SK-N-SH (cell line): ENCODE measurements at regions not wholly inside any gene's neighbourhood (a gene's known extent, or its start where the extent isn't known, plus 50 kb on each side); places are given as distances from the start of the nearest gene placed in this dataset.

Experiments used
- CTCF ChIP-seq: fragments of 200-600 bp; sonication (generic); IDR thresholded peaks from 2 replicates; pipeline ENCODE4 v1.6.1; 2017; ENCODE audit warnings: antibody characterized with exemption, mild to moderate bottlenecking, moderate library complexity
- FOXM1 ChIP-seq: IDR thresholded peaks from 2 replicates; pipeline ENCODE4 v1.4.0; 2012; ENCODE audit warnings: low read depth, mild to moderate bottlenecking
- GATA2 ChIP-seq: sonication (generic); formaldehyde crosslinking; IDR thresholded peaks from 2 replicates; pipeline ENCODE4 v1.5.0; 2020; ENCODE audit warnings: mild to moderate bottlenecking, missing genetic modification reagents
- JUND ChIP-seq: IDR thresholded peaks from 2 replicates; pipeline ENCODE4 v1.4.0; 2012
- POLR2AphosphoS5 ChIP-seq: IDR thresholded peaks from 2 replicates; pipeline ENCODE4 v1.6.1; 2012; ENCODE audit warnings: low read depth, low read length
- REST ChIP-seq: IDR thresholded peaks from 2 replicates; pipeline ENCODE4 v1.6.1; 2012; ENCODE audit warnings: mild to moderate bottlenecking, low read depth, low read length, moderate library complexity
- TCF12 ChIP-seq: IDR thresholded peaks from 2 replicates; pipeline ENCODE4 v1.4.0; 2012
- YY1 ChIP-seq: IDR thresholded peaks from 2 replicates; pipeline ENCODE4 v1.4.0; 2012; ENCODE audit warnings: low read depth, mild to moderate bottlenecking

DNA sequence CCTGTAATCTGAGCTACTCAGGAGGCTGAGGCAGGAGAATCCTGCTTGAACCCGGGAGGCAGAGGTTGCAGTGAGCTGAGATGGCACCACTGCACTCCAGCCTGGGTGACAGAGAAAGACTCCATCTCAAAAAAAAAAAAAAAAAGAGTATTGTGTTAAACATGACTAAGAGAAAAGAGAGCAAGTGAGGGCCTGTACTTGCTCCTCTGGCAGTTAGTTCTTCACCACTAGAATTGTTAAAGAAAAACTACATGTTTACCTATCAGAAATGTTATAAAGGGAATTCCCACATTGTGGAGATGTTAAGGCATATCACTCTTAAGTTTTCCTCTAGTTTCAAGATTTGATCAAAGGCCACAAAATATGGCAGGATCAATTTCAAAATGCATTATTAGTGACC, 75.4 kb upstream of the LRATD1 start:
- TF ChIP-seq FOXM1: no peak
- no peak for TF ChIP-seq JUND
- TF ChIP-seq TCF12: no peak
- no peak for TF ChIP-seq REST
- TF ChIP-seq CTCF: no peak
- TF ChIP-seq GATA2 (CRISPR knock-in tag): no peak
- no peak for TF ChIP-seq YY1
- TF ChIP-seq POLR2AphosphoS5: no peak
